Panc1 (cell line): ENCODE measurements at regions not wholly inside any gene's neighbourhood (a gene's known extent, or its start where the extent isn't known, plus 50 kb on each side); places are given as distances from the start of the nearest gene placed in this dataset.

Experiments
- ATAC-seq: fragments of 200-7000 bp; cut with Tn5 transposase; 2 replicates; pipeline ENCODE4 v1.9.1; 2020; ENCODE audit warnings: mild to moderate bottlenecking, moderate library complexity
- BruUV-seq: library from RNA; stranded (reverse); fragments of 400-500 nt; replicated peaks from 2 replicates; lab custom pipeline; 2021; lab: Mats Ljungman, UMichigan
- CTCF ChIA-PET: fragments of 300-600 bp; sonication (Branson Sonifier 250); formaldehyde crosslinking; loops from one replicate; lab custom pipeline; 2022; ENCODE audit warnings: antibody characterized with exemption; lab: Charles Lee
- POLR2A ChIA-PET: fragments of 300-600 bp; sonication (Branson Sonifier 250); formaldehyde crosslinking; loops from one replicate; lab custom pipeline; 2022; ENCODE audit warnings: antibody characterized with exemption; lab: Charles Lee
- DNase-seq: peaks from one replicate; pipeline ENCODE4 v3.0.0-alpha.2; 2010; ENCODE audit warnings: low read depth, low spot score
- H3K27ac ChIP-seq: 2 replicates; pipeline ENCODE4 v1.5.1; 2011; ENCODE audit warnings: mild to moderate bottlenecking, low read length, inconsistent platforms
- H3K27me3 ChIP-seq: fragments of 200-500 bp; sonication (Bioruptor generic); 2 replicates; pipeline ENCODE4 v1.6.0; 2014; ENCODE audit warnings: low read length, inconsistent platforms; ENCODE audit not compliant: control insufficient read depth, insufficient read depth
- H3K36me3 ChIP-seq: fragments of 200-500 bp; sonication (Bioruptor generic); 2 replicates; pipeline ENCODE4 v1.5.1; 2014; ENCODE audit warnings: inconsistent platforms, mild to moderate bottlenecking, low read length, moderate library complexity; ENCODE audit not compliant: control insufficient read depth, insufficient read depth
- H3K4me1 ChIP-seq: 2 replicates; pipeline ENCODE4 v1.5.1; 2011; ENCODE audit warnings: inconsistent platforms, mild to moderate bottlenecking, low read length, moderate library complexity; ENCODE audit not compliant: control insufficient read depth, insufficient read depth
- H3K4me3 ChIP-seq, 2 experiments: 2 replicates each; pipeline ENCODE4 v1.5.1; 2011 to 2012; ENCODE audit warnings: low read depth in 2 of 2, low read length in 2 of 2, mild to moderate bottlenecking in 2 of 2, inconsistent platforms in 1 of 2, moderate library complexity in 1 of 2
- H3K9me3 ChIP-seq: fragments of 200-500 bp; sonication (Bioruptor generic); 2 replicates; pipeline ENCODE4 v1.5.1; 2014; ENCODE audit warnings: low read depth, mild to moderate bottlenecking, inconsistent platforms, low read length, moderate library complexity; ENCODE audit not compliant: control insufficient read depth, insufficient read depth
- CTCF ChIP-seq: fragments of 450-650 bp; IDR thresholded peaks from 2 replicates; pipeline ENCODE4 v1.5.1; 2017; ENCODE audit warnings: mild to moderate bottlenecking
- POLR2AphosphoS5 ChIP-seq: IDR thresholded peaks from 2 replicates; pipeline ENCODE4 v1.6.1; 2012; ENCODE audit warnings: mild to moderate bottlenecking, low read depth, low read length, moderate library complexity
- SIN3A ChIP-seq: IDR thresholded peaks from 2 replicates; pipeline ENCODE4 v1.6.1; 2012; ENCODE audit warnings: low read depth, mild to moderate bottlenecking, low read length, moderate library complexity, borderline replicate concordance; ENCODE audit not compliant: insufficient read depth
- TCF7L2 ChIP-seq: IDR thresholded peaks from 2 replicates; pipeline ENCODE4 v1.6.1; 2011; ENCODE audit warnings: mild to moderate bottlenecking, low read depth, low read length, inconsistent platforms
- in situ Hi-C: cut with HindIII; loops from 2 replicates; pipeline ENCODE4 v1.10.0; 2016; ENCODE audit warnings: low sequenced_read_pairs, low pct_unique_long_range_greater_than_20kb
- intact Hi-C: fragments of 100-400 bp; cut with micrococcal nuclease; formaldehyde crosslinking; loops from one replicate; pipeline ENCODE4 v1.10.0; 2022; ENCODE audit not compliant: unreplicated experiment
- TF ChIP-seq, protein P1 (sequence below), 2 experiments: IDR thresholded peaks; 2 replicates each; pipeline ENCODE4 v1.6.1; 2011 to 2012; ENCODE audit warnings: low read depth in 2 of 2, control low read depth in 1 of 2, low read length in 1 of 2, mild to moderate bottlenecking in 1 of 2, moderate library complexity in 1 of 2; ENCODE audit not compliant: insufficient read depth in 1 of 2

GRCh38 chr14:26213846-26214575 is 383.8 kb downstream of the NOVA1 start:
- DNase-seq (no peak), ATAC-seq (no peak)
- H3K4me3 ChIP-seq = no peak overlapping the region
- ChIA-PET POLR2A (no interaction called here), CTCF (no interaction called here)
- H3K9me3 ChIP-seq = no peaks in the 10 kb centered on the region
- H3K36me3 ChIP-seq = no peaks in the 10 kb centered on the region
- in situ Hi-C loops (no loop called here), intact Hi-C loops (no loop called here)
- H3K27me3 ChIP-seq = no peaks in the 10 kb centered on the region
- H3K27ac ChIP-seq = no peak overlapping the region
- H3K4me1 ChIP-seq = no peaks in the 10 kb centered on the region
- no peak for TF ChIP-seq CTCF
- TF ChIP-seq POLR2AphosphoS5 = no peak
- TF ChIP-seq, protein P1, sequence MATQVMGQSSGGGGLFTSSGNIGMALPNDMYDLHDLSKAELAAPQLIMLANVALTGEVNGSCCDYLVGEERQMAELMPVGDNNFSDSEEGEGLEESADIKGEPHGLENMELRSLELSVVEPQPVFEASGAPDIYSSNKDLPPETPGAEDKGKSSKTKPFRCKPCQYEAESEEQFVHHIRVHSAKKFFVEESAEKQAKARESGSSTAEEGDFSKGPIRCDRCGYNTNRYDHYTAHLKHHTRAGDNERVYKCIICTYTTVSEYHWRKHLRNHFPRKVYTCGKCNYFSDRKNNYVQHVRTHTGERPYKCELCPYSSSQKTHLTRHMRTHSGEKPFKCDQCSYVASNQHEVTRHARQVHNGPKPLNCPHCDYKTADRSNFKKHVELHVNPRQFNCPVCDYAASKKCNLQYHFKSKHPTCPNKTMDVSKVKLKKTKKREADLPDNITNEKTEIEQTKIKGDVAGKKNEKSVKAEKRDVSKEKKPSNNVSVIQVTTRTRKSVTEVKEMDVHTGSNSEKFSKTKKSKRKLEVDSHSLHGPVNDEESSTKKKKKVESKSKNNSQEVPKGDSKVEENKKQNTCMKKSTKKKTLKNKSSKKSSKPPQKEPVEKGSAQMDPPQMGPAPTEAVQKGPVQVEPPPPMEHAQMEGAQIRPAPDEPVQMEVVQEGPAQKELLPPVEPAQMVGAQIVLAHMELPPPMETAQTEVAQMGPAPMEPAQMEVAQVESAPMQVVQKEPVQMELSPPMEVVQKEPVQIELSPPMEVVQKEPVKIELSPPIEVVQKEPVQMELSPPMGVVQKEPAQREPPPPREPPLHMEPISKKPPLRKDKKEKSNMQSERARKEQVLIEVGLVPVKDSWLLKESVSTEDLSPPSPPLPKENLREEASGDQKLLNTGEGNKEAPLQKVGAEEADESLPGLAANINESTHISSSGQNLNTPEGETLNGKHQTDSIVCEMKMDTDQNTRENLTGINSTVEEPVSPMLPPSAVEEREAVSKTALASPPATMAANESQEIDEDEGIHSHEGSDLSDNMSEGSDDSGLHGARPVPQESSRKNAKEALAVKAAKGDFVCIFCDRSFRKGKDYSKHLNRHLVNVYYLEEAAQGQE (IDR thresholded peaks at IDR 0.05; ENCODE audit: insufficient read depth in 1 of 2, low read depth in 2 of 2, low read length in 1 of 2) = no peak
- no peak for TF ChIP-seq TCF7L2
- TF ChIP-seq SIN3A = no peak
- BruUV-seq = no TSS peak

DNA sequence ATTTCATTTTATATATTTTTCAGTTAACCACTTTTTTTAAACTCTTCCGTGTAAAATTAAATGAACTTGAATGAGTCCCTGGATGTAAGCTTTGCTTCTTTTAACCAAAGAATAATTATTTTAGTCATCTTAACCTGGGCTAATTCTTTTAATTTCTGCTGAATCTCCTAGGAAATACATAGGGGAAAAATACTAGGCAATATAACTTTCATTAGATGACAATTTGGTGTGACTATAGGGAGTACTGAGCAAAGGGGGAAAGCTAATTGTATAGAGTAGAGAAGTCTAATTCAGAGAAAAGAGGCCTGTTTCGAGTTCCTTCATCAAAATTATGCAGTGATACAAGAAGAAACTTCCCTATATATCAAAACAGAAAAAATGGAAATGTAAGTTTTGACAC is 388.1 kb downstream of the NOVA1 start:
- intact Hi-C loops (no loop called here), in situ Hi-C loops (no loop called here)
- POLR2A ChIA-PET = no interaction called here
- H3K27ac ChIP-seq = no peak overlapping the region
- DNase-seq = no peak
- H3K9me3 ChIP-seq = no peaks in the 10 kb centered on the region
- no peaks in the 10 kb centered on the region for H3K27me3 ChIP-seq
- no peak for ATAC-seq
- no peaks in the 10 kb centered on the region for H3K36me3 ChIP-seq
- H3K4me3 ChIP-seq = no peak overlapping the region
- TF ChIP-seq SIN3A (no peak), CTCF (no peak), TCF7L2 (no peak), POLR2AphosphoS5 (no peak)
- TF ChIP-seq, protein P1 (IDR thresholded peaks at IDR 0.05; ENCODE audit: insufficient read depth in 1 of 2, low read depth in 2 of 2, low read length in 1 of 2) = no peak
- H3K4me1 ChIP-seq = no peaks in the 10 kb centered on the region
- CTCF ChIA-PET = no interaction called here
- BruUV-seq = no TSS peak
